Gastrocnemius medialis (tissue), 4 donors: ENCODE measurements at regions not wholly inside any gene's neighbourhood (a gene's known extent, or its start where the extent isn't known, plus 50 kb on each side); places are given as distances from the start of the nearest gene placed in this dataset.

Source experiments
- POLR2A ChIP-seq, 2 donors: fragments of 450-650 bp; IDR thresholded peaks; one replicate each; pipeline ENCODE4 v1.6.1; 2017; ENCODE audit warnings: antibody characterized with exemption in 2 of 2, mild to moderate bottlenecking in 2 of 2, moderate library complexity in 2 of 2
- TF ChIP-seq, protein P1 (sequence below), 5 experiments: fragments of 450-650 bp in 3 of 5; fragments of 200-600 bp in 2 of 5; sonication (generic) in 2 of 5; IDR thresholded peaks in 4 of 5; conservative IDR thresholded peaks in 1 of 5; 1 replicate in 4 of 5; 2 replicates in 1 of 5; pipeline ENCODE4 v1.5.1; 2016 to 2019; ENCODE audit warnings: antibody characterized with exemption in 5 of 5, mild to moderate bottlenecking in 3 of 5, moderate library complexity in 3 of 5

DNA sequence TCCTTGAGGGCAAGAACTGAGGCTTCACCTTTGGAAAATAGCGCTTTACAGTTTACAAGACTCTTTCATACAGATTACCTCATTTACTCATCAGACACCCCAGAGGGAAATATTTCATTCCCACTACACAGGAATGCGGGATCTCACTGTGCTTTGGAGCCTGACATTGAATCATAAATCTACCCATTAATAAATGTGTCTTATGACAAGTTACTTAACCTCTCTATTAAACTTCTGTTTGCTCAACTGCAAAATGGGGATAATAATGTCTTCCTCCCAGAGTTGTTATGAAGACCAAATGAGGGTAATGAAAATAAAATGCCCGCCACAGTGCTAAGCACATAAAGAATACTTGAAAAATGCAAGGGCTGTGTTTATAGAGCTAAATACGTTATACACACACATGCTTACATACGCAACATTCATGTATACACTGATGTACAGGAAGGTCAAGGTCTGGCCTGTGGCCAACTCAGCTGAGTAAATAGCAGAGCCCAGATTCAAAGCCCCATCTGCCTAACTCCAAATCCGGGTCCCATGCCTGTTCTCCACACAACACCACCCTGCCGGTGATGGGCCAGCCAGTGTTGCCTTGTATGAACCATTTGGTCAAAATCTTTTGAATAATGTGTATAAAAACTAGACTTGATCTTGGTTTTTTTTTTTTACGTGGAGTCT lies 56.6 kb upstream of the CALM2 start:
- TF ChIP-seq, protein P1, sequence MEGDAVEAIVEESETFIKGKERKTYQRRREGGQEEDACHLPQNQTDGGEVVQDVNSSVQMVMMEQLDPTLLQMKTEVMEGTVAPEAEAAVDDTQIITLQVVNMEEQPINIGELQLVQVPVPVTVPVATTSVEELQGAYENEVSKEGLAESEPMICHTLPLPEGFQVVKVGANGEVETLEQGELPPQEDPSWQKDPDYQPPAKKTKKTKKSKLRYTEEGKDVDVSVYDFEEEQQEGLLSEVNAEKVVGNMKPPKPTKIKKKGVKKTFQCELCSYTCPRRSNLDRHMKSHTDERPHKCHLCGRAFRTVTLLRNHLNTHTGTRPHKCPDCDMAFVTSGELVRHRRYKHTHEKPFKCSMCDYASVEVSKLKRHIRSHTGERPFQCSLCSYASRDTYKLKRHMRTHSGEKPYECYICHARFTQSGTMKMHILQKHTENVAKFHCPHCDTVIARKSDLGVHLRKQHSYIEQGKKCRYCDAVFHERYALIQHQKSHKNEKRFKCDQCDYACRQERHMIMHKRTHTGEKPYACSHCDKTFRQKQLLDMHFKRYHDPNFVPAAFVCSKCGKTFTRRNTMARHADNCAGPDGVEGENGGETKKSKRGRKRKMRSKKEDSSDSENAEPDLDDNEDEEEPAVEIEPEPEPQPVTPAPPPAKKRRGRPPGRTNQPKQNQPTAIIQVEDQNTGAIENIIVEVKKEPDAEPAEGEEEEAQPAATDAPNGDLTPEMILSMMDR (IDR thresholded peaks at IDR 0.05 in 4 of 5, conservative IDR thresholded peaks at IDR 0.05 in 1 of 5): no peak
- no peak for TF ChIP-seq POLR2A (IDR thresholded peaks at IDR 0.05)
